NT2/D1 (cell line): ENCODE measurements at regions not wholly inside any gene's neighbourhood (a gene's known extent, or its start where the extent isn't known, plus 50 kb on each side); places are given as distances from the start of the nearest gene placed in this dataset.

Experiments
- SUZ12 ChIP-seq: IDR thresholded peaks from 2 replicates; pipeline ENCODE4 v1.6.1; 2011; ENCODE audit not compliant: insufficient read length, insufficient read depth; ENCODE audit errors: extremely low read depth
- YY1 ChIP-seq: IDR thresholded peaks from 2 replicates; pipeline ENCODE4 v1.6.1; 2011; ENCODE audit not compliant: insufficient read length, insufficient read depth
- ZNF274 ChIP-seq: IDR thresholded peaks from 2 replicates; pipeline ENCODE4 v1.6.1; 2011; ENCODE audit warnings: mild to moderate bottlenecking, low read depth, low read length

- TF ChIP-seq YY1 (no peak), ZNF274 (no peak), SUZ12 (no peak)
Observed at GRCh38 chr7:52211930-52212329, 823.5 kb upstream of the POM121L12 start.
